CD4-positive, alpha-beta T cell (primary cell): ENCODE measurements at regions not wholly inside any gene's neighbourhood (a gene's known extent, or its start where the extent isn't known, plus 50 kb on each side); places are given as distances from the start of the nearest gene placed in this dataset.

Experiments
- ATAC-seq: fragments of 200-7000 bp; cut with Tn5 transposase; one replicate; pipeline ENCODE4 v1.10.0; 2022; ENCODE audit warnings: mild to moderate bottlenecking; ENCODE audit not compliant: poor library complexity
- CTCF ChIA-PET: fragments of 350-600 bp; sonication (Branson Sonifier 250); formaldehyde crosslinking; loops from one replicate; lab custom pipeline; 2021; ENCODE audit warnings: antibody characterized with exemption, inconsistent platforms; lab: Charles Lee
- POLR2A ChIA-PET: fragments of 350-600 bp; sonication (Branson Sonifier 250); formaldehyde crosslinking; loops from one replicate; lab custom pipeline; 2021; ENCODE audit warnings: antibody characterized with exemption, inconsistent platforms; lab: Charles Lee
- DNase-seq, 14 experiments: peaks; one replicate each; pipeline ENCODE4 v3.0.0-alpha.2; 2013 to 2020; ENCODE audit warnings: mixed read lengths in 2 of 14
- H3K27ac ChIP-seq, 2 donors: one replicate each; pipeline versions ENCODE4 v1.5.1 to v1.7.0; 2013; ENCODE audit warnings: low read length in 2 of 2, low read depth in 1 of 2, mild to moderate bottlenecking in 1 of 2
- H3K27me3 ChIP-seq, 2 experiments: 1 replicate in 1 of 2; 2 replicates in 1 of 2; pipeline versions ENCODE4 v1.6.1 to v1.7.0; 2013; ENCODE audit warnings: low read length in 2 of 2, control low read depth in 1 of 2, mild to moderate bottlenecking in 1 of 2, moderate library complexity in 1 of 2; ENCODE audit not compliant: insufficient read depth in 2 of 2, control insufficient read depth in 1 of 2
- H3K36me3 ChIP-seq: one replicate; pipeline ENCODE4 v1.6.1; 2013; ENCODE audit warnings: low read length, control low read depth; ENCODE audit not compliant: insufficient read depth
- H3K4me1 ChIP-seq: one replicate; pipeline ENCODE4 v1.6.1; 2013; ENCODE audit warnings: low read length, control low read depth; ENCODE audit not compliant: insufficient read depth
- H3K4me3 ChIP-seq: one replicate; pipeline ENCODE4 v1.5.1; 2013; ENCODE audit warnings: mild to moderate bottlenecking, low read length, moderate library complexity
- H3K9me3 ChIP-seq, 2 experiments: 1 replicate in 1 of 2; 2 replicates in 1 of 2; pipeline versions ENCODE4 v1.6.1 to v1.7.0; 2013; ENCODE audit warnings: low read length in 2 of 2, mild to moderate bottlenecking in 2 of 2, control low read depth in 1 of 2, moderate library complexity in 1 of 2; ENCODE audit not compliant: control insufficient read depth in 1 of 2, insufficient read depth in 1 of 2
- H3K27ac Mint-ChIP-seq: one replicate; pipeline ENCODE4 v1.8.0; 2020; ENCODE audit warnings: mixed read lengths
- H3K27me3 Mint-ChIP-seq: one replicate; pipeline ENCODE4 v1.8.0; 2021; ENCODE audit warnings: mixed read lengths
- H3K36me3 Mint-ChIP-seq: one replicate; pipeline ENCODE4 v1.8.0; 2021; ENCODE audit warnings: low read depth, mixed read lengths
- H3K4me1 Mint-ChIP-seq: one replicate; pipeline ENCODE4 v1.8.0; 2021; ENCODE audit warnings: low read depth, mixed read lengths
- H3K4me3 Mint-ChIP-seq: one replicate; pipeline ENCODE4 v1.8.0; 2020; ENCODE audit warnings: mild to moderate bottlenecking, mixed read lengths
- H3K9me3 Mint-ChIP-seq: one replicate; pipeline ENCODE4 v1.8.0; 2020; ENCODE audit warnings: mixed read lengths
- CTCF ChIP-seq: fragments of 200-600 bp; IDR thresholded peaks from one replicate; pipeline ENCODE4 v1.8.0; 2022; ENCODE audit warnings: antibody characterized with exemption, mild to moderate bottlenecking
- intact Hi-C, 2 experiments: fragments of 100-400 bp; cut with DNase I in 1 of 2; cut with micrococcal nuclease in 1 of 2; formaldehyde crosslinking; loops; one replicate each; pipeline versions ENCODE4 v1.15.1 to v1.9.0; 2023 to 2025; cut with DNase I, micrococcal nuclease

GRCh38 chr2:155020246-155020645 is 321.8 kb downstream of the KCNJ3 start:
- intact Hi-C loops: no loop called here
- Mint-ChIP-seq H3K9me3 (no peaks in the 10 kb centered on the region), H3K4me1 (no peaks in the 10 kb centered on the region), H3K27ac (no peak overlapping the region), H3K4me3 (no peak overlapping the region), H3K36me3 (no peaks in the 10 kb centered on the region), H3K27me3 (no peaks in the 10 kb centered on the region)
- H3K4me3 ChIP-seq: no peak overlapping the region
- POLR2A ChIA-PET: no interaction called here
- no peaks in the 10 kb centered on the region for H3K36me3 ChIP-seq
- no peak overlapping the region for H3K27ac ChIP-seq
- CTCF ChIA-PET: interaction anchor here (0.5 to 0.7 kb wide), 2 partner anchors 87 to 344 kb away, joined by 3 read pairs; no protein-coding TSS in a partner anchor
- H3K4me1 ChIP-seq: no peaks in the 10 kb centered on the region
- H3K9me3 ChIP-seq: peaks cover 0 to 4% of the 10 kb centered on the region in 2 experiments
- DNase-seq (no peak), ATAC-seq (no peak)
- TF ChIP-seq CTCF: no peak
- no peaks in the 10 kb centered on the region for H3K27me3 ChIP-seq

- Mint-ChIP-seq H3K36me3 (no peaks in the 10 kb centered on the region), H3K27ac (no peak overlapping the region), H3K27me3 (no peaks in the 10 kb centered on the region), H3K4me3 (no peak overlapping the region), H3K4me1 (no peaks in the 10 kb centered on the region), H3K9me3 (peaks cover 11% of the 10 kb centered on the region)
- ATAC-seq (no peak), DNase-seq (no peak)
- no peak overlapping the region for H3K27ac ChIP-seq
- POLR2A ChIA-PET: no interaction called here
- no peak overlapping the region for H3K4me3 ChIP-seq
- no peaks in the 10 kb centered on the region for H3K4me1 ChIP-seq
- no peaks in the 10 kb centered on the region for H3K36me3 ChIP-seq
- no peaks in the 10 kb centered on the region for H3K27me3 ChIP-seq
- H3K9me3 ChIP-seq: peaks cover 0 to 6% of the 10 kb centered on the region in 2 experiments
- CTCF ChIA-PET: no interaction called here
- no peak for TF ChIP-seq CTCF
- intact Hi-C loops: no loop called here
These were observed 312.4 kb downstream of the KCNJ3 start for GRCh38 chr2:155010925-155011324.

- no peak for DNase-seq
- Mint-ChIP-seq H3K4me3 (no peak overlapping the region), H3K27me3 (no peaks in the 10 kb centered on the region), H3K4me1 (no peaks in the 10 kb centered on the region), H3K36me3 (no peaks in the 10 kb centered on the region), H3K27ac (no peak overlapping the region), H3K9me3 (no peaks in the 10 kb centered on the region)
- ATAC-seq: no peak
- TF ChIP-seq CTCF: no peak
- H3K9me3 ChIP-seq: no peaks in the 10 kb centered on the region
- no peaks in the 10 kb centered on the region for H3K36me3 ChIP-seq
- ChIA-PET POLR2A (no interaction called here), CTCF (no interaction called here)
- no peak overlapping the region for H3K4me3 ChIP-seq
- H3K4me1 ChIP-seq: no peaks in the 10 kb centered on the region
- intact Hi-C loops: no loop called here
- no peak overlapping the region for H3K27ac ChIP-seq
- H3K27me3 ChIP-seq: no peaks in the 10 kb centered on the region
These were observed 296.9 kb downstream of the KCNJ3 start for GRCh38 chr2:154995361-154995760.
